ENCODE measurements at regions not wholly inside any gene's neighbourhood (a gene's known extent, or its start where the extent isn't known, plus 50 kb on each side); places are given as distances from the start of the nearest gene placed in this dataset.

- no peak overlapping the region for H3K4me3 ChIP-seq (ENCODE audit: low read length)
- no peak for DNase-seq (ENCODE audit: low read depth)
- TF ChIP-seq, protein P1, sequence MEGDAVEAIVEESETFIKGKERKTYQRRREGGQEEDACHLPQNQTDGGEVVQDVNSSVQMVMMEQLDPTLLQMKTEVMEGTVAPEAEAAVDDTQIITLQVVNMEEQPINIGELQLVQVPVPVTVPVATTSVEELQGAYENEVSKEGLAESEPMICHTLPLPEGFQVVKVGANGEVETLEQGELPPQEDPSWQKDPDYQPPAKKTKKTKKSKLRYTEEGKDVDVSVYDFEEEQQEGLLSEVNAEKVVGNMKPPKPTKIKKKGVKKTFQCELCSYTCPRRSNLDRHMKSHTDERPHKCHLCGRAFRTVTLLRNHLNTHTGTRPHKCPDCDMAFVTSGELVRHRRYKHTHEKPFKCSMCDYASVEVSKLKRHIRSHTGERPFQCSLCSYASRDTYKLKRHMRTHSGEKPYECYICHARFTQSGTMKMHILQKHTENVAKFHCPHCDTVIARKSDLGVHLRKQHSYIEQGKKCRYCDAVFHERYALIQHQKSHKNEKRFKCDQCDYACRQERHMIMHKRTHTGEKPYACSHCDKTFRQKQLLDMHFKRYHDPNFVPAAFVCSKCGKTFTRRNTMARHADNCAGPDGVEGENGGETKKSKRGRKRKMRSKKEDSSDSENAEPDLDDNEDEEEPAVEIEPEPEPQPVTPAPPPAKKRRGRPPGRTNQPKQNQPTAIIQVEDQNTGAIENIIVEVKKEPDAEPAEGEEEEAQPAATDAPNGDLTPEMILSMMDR (conservative IDR thresholded peaks at IDR 0.05; ENCODE audit: low read length): no peak
Measured at GRCh38 chr6:23368557-23368956, 757.5 kb upstream of the NRSN1 start.

DNA sequence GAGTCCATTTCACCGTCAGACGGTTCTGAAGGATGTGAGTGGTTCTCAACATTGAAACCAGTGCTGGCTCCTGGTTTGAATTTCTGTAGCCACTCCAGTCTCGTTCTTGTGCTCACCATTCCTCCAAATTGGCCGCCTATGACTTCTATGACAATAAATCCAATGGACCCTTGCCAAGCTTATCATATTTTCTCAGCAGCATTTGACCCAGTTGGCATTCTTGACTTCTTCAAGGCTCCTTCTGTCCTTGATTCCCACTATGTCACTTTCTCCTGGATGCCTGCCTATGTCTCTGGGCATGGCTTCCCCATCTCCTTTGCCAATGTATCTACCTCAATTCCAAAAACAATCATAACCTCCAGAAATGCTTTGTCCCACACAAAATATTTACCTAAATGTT lies 756.0 kb upstream of the NRSN1 start:
- no peak overlapping the region for H3K4me3 ChIP-seq (ENCODE audit: low read length)
- TF ChIP-seq, protein P1 (conservative IDR thresholded peaks at IDR 0.05; ENCODE audit: low read length): no peak
- DNase-seq (ENCODE audit: low read depth): no peak

DNA sequence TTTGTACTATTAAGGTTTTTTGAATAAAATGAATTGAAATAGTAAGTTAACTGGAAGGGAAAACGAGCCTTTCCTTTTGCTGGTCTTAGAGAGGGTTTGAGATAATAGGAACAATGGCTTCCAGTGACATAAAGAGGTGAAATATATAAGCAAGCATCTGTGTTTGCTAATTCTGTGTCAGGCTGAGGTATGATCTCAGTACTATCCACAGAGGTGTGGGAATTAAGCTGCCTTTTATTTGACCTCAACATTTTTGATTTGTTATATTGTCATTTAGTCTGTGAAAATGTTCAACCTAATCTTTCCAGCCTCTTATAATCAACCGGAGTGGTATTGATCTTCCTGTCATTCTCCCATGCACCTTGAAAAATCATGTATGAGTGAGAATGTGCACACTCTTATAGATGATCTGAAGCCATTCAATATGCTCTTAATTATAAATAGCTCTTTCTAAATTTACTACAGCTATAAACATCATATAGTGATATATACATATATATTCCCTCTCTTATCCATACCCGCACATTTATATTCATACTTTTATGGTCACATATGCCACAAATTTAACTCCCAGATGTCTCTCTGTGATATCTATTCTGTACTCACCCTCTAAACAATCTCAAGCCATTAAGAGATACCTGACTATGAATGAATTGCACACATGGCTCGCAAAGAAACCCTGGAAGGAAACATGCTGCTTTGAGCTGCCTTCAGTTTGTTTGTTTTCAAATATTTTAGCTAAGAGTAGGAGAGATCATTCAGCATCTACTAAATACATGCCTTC lies 754.7 kb upstream of the NRSN1 start:
- H3K4me3 ChIP-seq (ENCODE audit: low read length): no peak overlapping the region
- TF ChIP-seq, protein P1 (conservative IDR thresholded peaks at IDR 0.05; ENCODE audit: low read length): no peak
- no peak for DNase-seq (ENCODE audit: low read depth)

DNA sequence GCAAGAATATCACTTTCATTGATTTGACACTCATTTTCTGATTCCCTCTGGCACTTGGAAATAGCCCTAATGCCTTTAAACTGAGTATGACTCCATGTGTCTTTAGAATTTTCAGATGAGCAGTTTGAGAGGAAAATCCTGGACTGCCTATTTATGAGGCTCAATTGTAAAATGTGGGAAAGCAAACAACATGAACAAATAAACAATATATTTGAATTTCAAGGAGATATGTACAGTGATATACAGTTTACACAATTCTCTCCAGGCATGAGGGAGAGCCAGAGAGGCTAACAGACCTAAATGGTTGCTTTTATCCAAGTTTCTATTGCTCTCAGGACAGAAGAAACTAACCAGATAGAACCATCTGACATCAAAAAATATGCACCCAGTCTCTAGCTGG lies 748.2 kb upstream of the NRSN1 start:
- TF ChIP-seq, protein P1 (conservative IDR thresholded peaks at IDR 0.05; ENCODE audit: low read length): no peak
- DNase-seq (ENCODE audit: low read depth): no peak
- no peak overlapping the region for H3K4me3 ChIP-seq (ENCODE audit: low read length)

- no peak for DNase-seq (ENCODE audit: low read depth)
- TF ChIP-seq, protein P1 (conservative IDR thresholded peaks at IDR 0.05; ENCODE audit: low read length): no peak
- no peak overlapping the region for H3K4me3 ChIP-seq (ENCODE audit: low read length)
Measured at GRCh38 chr6:23380465-23380864, 745.5 kb upstream of the NRSN1 start.

- DNase-seq (ENCODE audit: low read depth): no peak
- TF ChIP-seq, protein P1 (conservative IDR thresholded peaks at IDR 0.05; ENCODE audit: low read length): no peak
- H3K4me3 ChIP-seq (ENCODE audit: low read length): no peak overlapping the region
Measured at GRCh38 chr6:23388086-23388783, 737.8 kb upstream of the NRSN1 start.

DNA sequence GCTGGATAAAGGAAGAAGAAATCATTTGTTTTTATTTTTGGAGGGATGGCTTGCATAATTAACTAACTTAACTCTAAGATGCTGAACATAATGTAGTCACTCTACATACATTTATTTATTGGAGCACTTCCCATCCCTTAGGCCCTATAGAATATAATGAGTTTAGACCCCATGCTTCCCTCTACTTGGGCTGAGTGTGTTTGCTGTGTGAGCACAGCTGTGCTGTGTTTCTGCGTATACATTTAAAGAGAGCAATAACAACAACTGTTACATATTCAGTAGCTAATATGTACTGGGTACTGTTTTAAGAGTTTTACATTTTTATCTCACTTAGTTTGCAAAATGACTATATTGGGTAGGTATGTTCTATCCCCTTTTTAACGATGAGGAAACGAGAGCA lies 736.6 kb upstream of the NRSN1 start:
- no peak overlapping the region for H3K4me3 ChIP-seq (ENCODE audit: low read length)
- no peak for DNase-seq (ENCODE audit: low read depth)
- TF ChIP-seq, protein P1 (conservative IDR thresholded peaks at IDR 0.05; ENCODE audit: low read length): no peak
